OCI-LY7 (cell line): ENCODE measurements at regions not wholly inside any gene's neighbourhood (a gene's known extent, or its start where the extent isn't known, plus 50 kb on each side); places are given as distances from the start of the nearest gene placed in this dataset.

Experiments
- BruUV-seq: library from RNA; stranded (reverse); fragments of 400-500 nt; replicated peaks from 2 replicates; lab custom pipeline; 2021; lab: Mats Ljungman, UMichigan
- CTCF ChIA-PET: fragments of 300-600 bp; sonication (Branson Sonifier 250); formaldehyde crosslinking; loops from one replicate; lab custom pipeline; 2022; ENCODE audit warnings: antibody characterized with exemption; ENCODE audit not compliant: unreplicated experiment; lab: Charles Lee
- POLR2A ChIA-PET: fragments of 300-600 bp; sonication (Branson Sonifier 250); formaldehyde crosslinking; loops from one replicate; lab custom pipeline; 2022; ENCODE audit warnings: antibody characterized with exemption; lab: Charles Lee
- DNase-seq: peaks from one replicate; pipeline ENCODE4 v3.0.0-alpha.2; 2015; ENCODE audit warnings: low spot score
- H2AFZ ChIP-seq: fragments of 200-600 bp; sonication (generic), shearing (Covaris generic); 2 replicates; pipeline ENCODE4 v1.6.1; 2014; ENCODE audit warnings: mild to moderate bottlenecking, antibody characterized with exemption, low read length, moderate library complexity
- H3K27ac ChIP-seq: fragments of 200-600 bp; sonication (generic); 2 replicates; pipeline ENCODE4 v1.5.1; 2014; ENCODE audit warnings: mixed run types, low read depth, mild to moderate bottlenecking, moderate library complexity, low read length, inconsistent platforms; ENCODE audit not compliant: poor library complexity, severe bottlenecking
- H3K36me3 ChIP-seq: fragments of 200-600 bp; sonication (generic); 2 replicates; pipeline ENCODE4 v1.6.1; 2014; ENCODE audit warnings: mild to moderate bottlenecking, antibody characterized with exemption, low read length, moderate library complexity, mixed read lengths; ENCODE audit not compliant: insufficient read depth
- H3K4me1 ChIP-seq: fragments of 200-600 bp; sonication (generic); 2 replicates; pipeline ENCODE4 v1.5.1; 2014; ENCODE audit warnings: mild to moderate bottlenecking, low read length; ENCODE audit not compliant: insufficient read depth, poor library complexity, severe bottlenecking
- H3K4me2 ChIP-seq: fragments of 200-600 bp; sonication (generic); 2 replicates; pipeline ENCODE4 v1.6.1; 2014; ENCODE audit warnings: mild to moderate bottlenecking, low read length
- H3K4me3 ChIP-seq: fragments of 200-600 bp; sonication (generic); 2 replicates; pipeline ENCODE4 v1.5.1; 2014; ENCODE audit warnings: mild to moderate bottlenecking, low read depth, low read length; ENCODE audit not compliant: poor library complexity, severe bottlenecking
- H3K79me2 ChIP-seq: fragments of 200-600 bp; sonication (generic); 2 replicates; pipeline ENCODE4 v1.6.1; 2016; ENCODE audit warnings: low read depth, mild to moderate bottlenecking, low read length, moderate library complexity, mixed read lengths; ENCODE audit not compliant: insufficient read depth
- H3K9me2 ChIP-seq: fragments of 200-600 bp; sonication (generic); 2 replicates; pipeline ENCODE4 v1.6.1; 2016; ENCODE audit warnings: mild to moderate bottlenecking, low read length, mixed read lengths; ENCODE audit not compliant: insufficient read depth
- H3K9me3 ChIP-seq: fragments of 200-600 bp; sonication (generic); 2 replicates; pipeline ENCODE4 v1.6.1; 2014; ENCODE audit warnings: mild to moderate bottlenecking, mixed run types, low read length, mixed read lengths
- H4K20me1 ChIP-seq: fragments of 200-600 bp; sonication (generic); 2 replicates; pipeline ENCODE4 v1.6.1; 2014; ENCODE audit warnings: mild to moderate bottlenecking, antibody characterized with exemption, low read length, moderate library complexity, mixed read lengths; ENCODE audit not compliant: insufficient read depth
- EZH2phosphoT487 ChIP-seq: fragments of 200-600 bp; sonication (generic); IDR thresholded peaks from 2 replicates; pipeline ENCODE4 v1.6.1; 2018; ENCODE audit warnings: low read depth, borderline replicate concordance, mild to moderate bottlenecking, mixed run types, antibody characterized with exemption, low read length, moderate library complexity, mixed read lengths
- intact Hi-C: fragments of 100-400 bp; cut with micrococcal nuclease; formaldehyde crosslinking; loops from one replicate; pipeline ENCODE4 v1.10.0; 2022; ENCODE audit not compliant: unreplicated experiment
- TF ChIP-seq, protein P1 (sequence below): fragments of 200-600 bp; sonication (generic); conservative IDR thresholded peaks from 2 replicates; pipeline ENCODE4 v1.5.1; 2014; ENCODE audit warnings: mild to moderate bottlenecking, antibody characterized with exemption, low read length, moderate library complexity, mixed read lengths

DNA sequence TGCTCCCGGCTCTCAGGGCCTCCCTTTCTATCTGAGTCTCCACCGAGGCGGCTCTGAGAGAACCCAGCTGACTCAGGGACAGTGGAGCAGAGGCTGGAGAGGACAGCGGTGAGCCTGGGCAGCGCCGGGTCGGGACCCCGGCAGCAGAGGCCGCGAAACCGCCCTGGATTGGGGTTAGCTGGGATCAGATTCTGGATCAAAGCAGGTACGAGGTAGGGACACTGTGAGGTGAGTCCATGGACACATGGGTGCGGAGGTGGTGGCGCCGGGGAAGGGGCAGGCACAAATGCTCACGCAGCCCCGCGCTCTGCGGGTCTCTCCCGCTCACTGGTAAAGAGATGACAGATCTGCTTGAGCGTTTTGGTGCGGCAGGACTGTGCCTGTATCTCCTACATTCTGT lies 146.4 kb upstream of the GGTLC1 start:
- TF ChIP-seq EZH2phosphoT487, result no peak
- TF ChIP-seq, protein P1, sequence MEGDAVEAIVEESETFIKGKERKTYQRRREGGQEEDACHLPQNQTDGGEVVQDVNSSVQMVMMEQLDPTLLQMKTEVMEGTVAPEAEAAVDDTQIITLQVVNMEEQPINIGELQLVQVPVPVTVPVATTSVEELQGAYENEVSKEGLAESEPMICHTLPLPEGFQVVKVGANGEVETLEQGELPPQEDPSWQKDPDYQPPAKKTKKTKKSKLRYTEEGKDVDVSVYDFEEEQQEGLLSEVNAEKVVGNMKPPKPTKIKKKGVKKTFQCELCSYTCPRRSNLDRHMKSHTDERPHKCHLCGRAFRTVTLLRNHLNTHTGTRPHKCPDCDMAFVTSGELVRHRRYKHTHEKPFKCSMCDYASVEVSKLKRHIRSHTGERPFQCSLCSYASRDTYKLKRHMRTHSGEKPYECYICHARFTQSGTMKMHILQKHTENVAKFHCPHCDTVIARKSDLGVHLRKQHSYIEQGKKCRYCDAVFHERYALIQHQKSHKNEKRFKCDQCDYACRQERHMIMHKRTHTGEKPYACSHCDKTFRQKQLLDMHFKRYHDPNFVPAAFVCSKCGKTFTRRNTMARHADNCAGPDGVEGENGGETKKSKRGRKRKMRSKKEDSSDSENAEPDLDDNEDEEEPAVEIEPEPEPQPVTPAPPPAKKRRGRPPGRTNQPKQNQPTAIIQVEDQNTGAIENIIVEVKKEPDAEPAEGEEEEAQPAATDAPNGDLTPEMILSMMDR, result no peak
- Histone ChIP-seq H3K9me3 (no peaks in the 10 kb centered on the region), H3K4me1 (no peaks in the 10 kb centered on the region), H3K4me3 (no peak overlapping the region), H2AFZ (no peak overlapping the region), H3K79me2 (no peaks in the 10 kb centered on the region), H3K27ac (no peak overlapping the region), H3K4me2 (no peak overlapping the region), H4K20me1 (no peaks in the 10 kb centered on the region), H3K9me2 (no peaks in the 10 kb centered on the region), H3K36me3 (no peaks in the 10 kb centered on the region)
- ChIA-PET POLR2A (no interaction called here), CTCF (no interaction called here)
- intact Hi-C loops, result no loop called here
- no TSS peak for BruUV-seq
- no peak for DNase-seq

DNA sequence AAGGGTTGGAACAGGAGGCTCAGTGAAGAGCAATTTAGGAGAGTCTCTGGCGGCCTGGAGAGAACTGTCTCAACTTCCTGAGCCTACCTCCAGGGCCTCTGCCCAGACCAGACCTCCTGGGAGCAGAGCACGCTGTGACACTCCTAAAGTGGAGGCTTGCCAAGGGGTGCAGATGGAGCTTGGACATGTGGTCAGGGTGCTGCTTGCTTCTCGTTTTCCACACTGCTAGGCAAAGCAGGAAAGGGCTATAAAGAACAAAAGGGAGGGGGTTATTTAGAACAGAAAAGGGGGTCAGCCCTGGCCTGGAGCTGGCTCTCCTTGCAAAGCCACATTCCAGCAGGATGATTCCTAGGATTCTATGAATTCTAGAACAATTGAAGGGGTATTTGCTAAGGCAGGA lies 145.7 kb upstream of the GGTLC1 start:
- no peak overlapping the region for H2AFZ ChIP-seq
- no peaks in the 10 kb centered on the region for H3K9me2 ChIP-seq
- H3K36me3 ChIP-seq, result no peaks in the 10 kb centered on the region
- no peak overlapping the region for H3K4me3 ChIP-seq
- H3K9me3 ChIP-seq, result no peaks in the 10 kb centered on the region
- no peak for DNase-seq
- H3K79me2 ChIP-seq, result no peaks in the 10 kb centered on the region
- CTCF ChIA-PET, result no interaction called here
- no peak overlapping the region for H3K27ac ChIP-seq
- H3K4me2 ChIP-seq, result no peak overlapping the region
- no peaks in the 10 kb centered on the region for H4K20me1 ChIP-seq
- no TSS peak for BruUV-seq
- TF ChIP-seq EZH2phosphoT487, result no peak
- TF ChIP-seq, protein P1, result no peak
- no peaks in the 10 kb centered on the region for H3K4me1 ChIP-seq
- POLR2A ChIA-PET, result no interaction called here
- intact Hi-C loops, result no loop called here

DNA sequence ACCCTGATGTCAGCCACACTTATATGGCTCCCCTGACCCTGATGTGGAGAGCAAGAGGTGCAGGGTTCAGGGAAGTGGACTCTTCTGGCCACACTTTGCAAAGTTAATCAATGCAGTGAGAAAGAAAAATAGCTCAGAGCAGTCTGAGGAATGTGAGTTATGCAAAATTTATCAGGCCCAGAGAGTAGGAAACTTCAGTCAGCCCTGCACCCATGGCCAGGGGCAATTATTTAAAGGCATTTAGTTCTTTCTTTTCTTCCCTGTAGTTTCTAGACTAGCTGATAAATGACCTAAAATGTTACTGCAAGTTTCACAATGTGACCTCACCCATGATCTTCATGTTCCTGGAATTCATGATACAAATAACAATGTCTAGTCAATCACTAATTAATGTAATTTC lies 143.7 kb upstream of the GGTLC1 start:
- no peak overlapping the region for H3K27ac ChIP-seq

More for the DNA sequence above, 143.7 kb upstream of the GGTLC1 start:
- Histone ChIP-seq H3K4me2 (no peak overlapping the region), H3K9me2 (no peaks in the 10 kb centered on the region), H3K36me3 (no peaks in the 10 kb centered on the region), H3K4me3 (no peak overlapping the region), H3K4me1 (no peaks in the 10 kb centered on the region), H3K9me3 (no peaks in the 10 kb centered on the region), H3K79me2 (no peaks in the 10 kb centered on the region), H2AFZ (no peak overlapping the region), H4K20me1 (no peaks in the 10 kb centered on the region)
- no peak for TF ChIP-seq EZH2phosphoT487
- TF ChIP-seq, protein P1, result no peak
- DNase-seq, result no peak
- ChIA-PET POLR2A (no interaction called here), CTCF (no interaction called here)
- no TSS peak for BruUV-seq
- intact Hi-C loops, result no loop called here
